GM19035 (cell line): ENCODE measurements at regions not wholly inside any gene's neighbourhood (a gene's known extent, or its start where the extent isn't known, plus 50 kb on each side); places are given as distances from the start of the nearest gene placed in this dataset.
"Not testable (repeated sequence)": the region's sequence is repeated elsewhere in the genome, so short reads cannot be mapped to it uniquely, and the experiment has no call there.

Experiments used
- ATAC-seq: cut with Tn5 transposase; IDR thresholded peaks from one replicate; pipeline ENCODE4 v1.9.1; 2021; ENCODE audit not compliant: unreplicated experiment

DNA sequence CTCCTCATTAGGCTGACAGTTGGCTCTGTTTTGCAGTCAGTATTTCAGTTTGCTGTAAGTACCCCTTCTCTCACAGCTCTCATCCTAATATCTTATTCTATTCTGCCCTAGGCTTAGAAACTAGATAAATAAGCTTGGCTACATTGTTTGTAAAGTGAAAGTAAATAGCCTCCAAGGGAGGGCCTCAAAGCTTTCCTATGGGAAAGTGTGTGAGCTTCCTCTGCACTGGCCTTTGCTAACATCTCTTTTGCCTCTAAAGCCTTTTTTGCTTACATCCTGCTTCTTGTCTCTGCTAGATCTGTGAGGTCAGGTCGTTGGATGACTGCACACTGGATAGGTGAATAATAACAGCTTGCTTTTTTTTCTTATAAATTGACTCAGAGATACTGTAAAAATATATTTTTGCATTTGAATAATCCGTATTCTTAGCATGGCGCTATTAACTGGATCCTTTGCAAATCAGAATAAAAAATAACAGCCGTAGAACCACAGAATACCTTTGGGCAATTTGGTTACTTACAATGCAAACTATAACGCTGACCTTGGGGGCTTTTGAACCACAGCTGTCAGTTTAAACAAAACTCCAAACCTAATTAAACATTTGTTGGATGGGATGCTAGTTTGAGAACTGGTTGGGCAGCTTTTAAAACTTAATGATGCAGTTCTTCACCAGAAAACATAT, 55.1 kb downstream of the TTC6 start:
- no peak for ATAC-seq

DNA sequence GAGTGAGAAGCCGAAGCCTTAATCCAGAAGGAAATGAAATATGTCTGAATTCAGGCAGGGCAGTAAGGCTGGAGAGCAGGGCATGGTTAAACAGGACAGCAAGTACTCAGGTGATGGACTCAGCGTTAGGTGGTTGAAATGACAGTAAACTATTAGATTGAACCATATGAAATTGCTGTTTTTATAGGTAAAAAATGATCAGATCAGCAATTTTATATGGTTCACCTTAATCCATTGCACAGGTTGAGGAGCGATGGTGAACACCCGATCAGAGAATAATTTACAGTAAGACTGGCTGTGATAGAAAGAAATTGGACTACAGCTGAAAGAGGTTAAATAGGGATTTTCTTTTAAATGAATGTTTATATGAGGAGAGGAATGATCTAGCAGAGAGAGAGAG, 56.6 kb downstream of the TTC6 start:
- ATAC-seq: no peak

DNA sequence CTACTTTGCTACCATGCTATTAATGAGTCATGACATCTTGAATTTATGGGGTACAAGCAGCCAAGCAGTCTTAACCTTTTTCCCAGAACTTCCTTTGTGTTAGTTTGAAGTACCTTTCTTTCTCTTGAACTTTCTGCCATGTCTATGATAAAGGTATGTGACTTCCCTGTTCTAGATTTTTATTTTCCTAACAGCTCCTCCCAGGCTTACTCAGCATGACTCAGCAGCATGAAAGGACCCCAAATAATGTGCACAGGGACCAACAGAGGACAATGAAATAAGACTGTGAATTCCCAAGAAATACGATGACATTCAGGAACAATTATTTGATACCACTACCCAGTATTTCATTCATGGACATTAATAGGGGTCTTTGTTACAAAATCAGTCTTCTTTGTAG, 60.0 kb downstream of the TTC6 start:
- no peak for ATAC-seq

DNA sequence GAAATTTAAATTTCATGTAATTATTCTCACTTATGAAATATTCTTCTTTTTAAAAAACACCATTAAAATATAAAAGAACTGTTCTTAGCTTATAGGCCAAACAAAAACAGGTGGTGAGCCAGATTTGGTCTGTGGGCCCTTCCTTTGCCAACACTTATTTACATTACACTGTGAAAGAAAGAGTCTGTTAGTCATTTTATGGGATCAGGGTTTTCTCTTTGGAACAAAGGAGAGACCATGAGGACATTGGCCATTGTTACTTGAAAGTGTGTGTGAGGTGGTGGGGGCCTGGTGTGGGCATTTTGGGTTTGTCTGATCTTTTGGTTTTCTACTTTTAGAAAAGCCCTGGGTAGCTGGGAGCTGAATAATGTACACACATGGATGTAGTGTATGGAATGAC, 62.7 kb downstream of the TTC6 start:
- ATAC-seq: no peak

DNA sequence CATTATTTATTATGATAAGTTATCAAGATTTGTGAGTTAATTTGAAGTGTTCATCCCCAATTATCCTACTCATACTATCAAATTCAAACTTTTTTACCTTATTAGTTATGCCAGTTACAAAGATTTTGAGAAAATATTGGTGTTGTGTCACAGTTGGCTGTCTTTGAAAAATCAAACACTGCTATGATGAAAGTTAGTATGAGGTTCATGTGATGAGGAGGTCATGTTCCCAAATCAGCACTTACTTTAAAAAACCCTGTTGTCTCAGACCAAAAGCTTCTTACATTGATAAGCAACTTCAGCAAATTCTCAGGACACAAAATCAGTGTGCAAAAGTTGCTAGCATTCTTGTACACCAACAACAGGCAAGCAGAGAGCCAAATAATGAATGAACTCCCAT, 68.1 kb downstream of the TTC6 start:
- no peak for ATAC-seq

DNA sequence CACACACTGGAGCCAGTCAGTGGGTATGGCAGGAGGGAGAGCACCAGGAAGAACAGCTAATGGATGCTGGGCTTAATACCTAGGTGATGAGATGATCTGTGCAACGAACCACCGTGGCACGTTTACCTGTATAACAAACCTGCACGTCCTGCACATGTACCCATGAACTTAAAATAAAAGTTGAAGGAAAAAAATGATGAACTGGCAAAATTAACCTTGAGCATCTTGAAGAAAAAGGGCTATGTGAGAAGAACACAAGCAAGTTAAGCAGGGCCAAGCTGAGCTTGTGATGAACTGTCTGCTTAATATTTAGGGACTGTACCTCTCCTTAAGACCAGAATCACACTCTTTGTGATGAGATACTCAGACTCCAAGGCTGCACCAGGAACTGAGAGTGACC, 70.0 kb downstream of the TTC6 start:
- no peak for ATAC-seq

DNA sequence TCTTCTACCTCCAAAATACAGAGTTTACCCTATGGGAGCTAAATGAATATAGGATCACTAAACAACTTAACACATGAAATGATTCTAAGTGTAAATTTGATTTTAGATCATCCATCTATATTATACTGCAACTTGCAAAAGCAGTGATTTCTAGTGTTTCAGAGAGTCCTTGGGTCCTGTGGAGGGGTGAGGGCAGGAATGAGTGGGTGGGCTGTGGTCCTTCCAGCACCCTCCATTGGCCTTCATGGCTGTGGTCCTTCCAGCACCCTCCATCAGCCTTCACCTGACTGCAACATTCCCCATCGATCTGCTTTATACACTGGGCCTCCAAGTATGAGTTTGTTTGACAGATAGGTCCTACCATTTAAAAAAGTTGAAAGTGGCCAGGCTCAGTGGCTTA, 70.5 kb downstream of the TTC6 start:
- no peak for ATAC-seq

DNA sequence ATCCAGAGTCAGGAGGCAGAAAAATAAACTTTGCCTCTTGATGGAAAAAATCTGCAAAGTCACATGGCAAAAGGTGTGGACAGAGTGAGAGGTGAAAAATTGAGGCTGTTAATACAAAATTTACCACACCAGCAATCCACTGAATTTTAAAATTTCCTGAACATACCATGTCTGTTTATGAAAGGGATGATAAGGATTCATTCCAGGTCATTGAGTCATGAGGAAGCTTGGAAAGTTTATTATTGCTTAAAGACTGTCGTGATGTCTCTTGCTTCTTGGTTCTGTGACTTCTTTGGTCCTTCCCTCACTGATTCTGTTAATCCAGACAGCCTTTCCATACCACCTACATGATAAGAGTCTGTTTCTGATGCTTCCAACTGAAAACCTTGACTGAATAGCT, 73.2 kb downstream of the TTC6 start:
- ATAC-seq: no peak

DNA sequence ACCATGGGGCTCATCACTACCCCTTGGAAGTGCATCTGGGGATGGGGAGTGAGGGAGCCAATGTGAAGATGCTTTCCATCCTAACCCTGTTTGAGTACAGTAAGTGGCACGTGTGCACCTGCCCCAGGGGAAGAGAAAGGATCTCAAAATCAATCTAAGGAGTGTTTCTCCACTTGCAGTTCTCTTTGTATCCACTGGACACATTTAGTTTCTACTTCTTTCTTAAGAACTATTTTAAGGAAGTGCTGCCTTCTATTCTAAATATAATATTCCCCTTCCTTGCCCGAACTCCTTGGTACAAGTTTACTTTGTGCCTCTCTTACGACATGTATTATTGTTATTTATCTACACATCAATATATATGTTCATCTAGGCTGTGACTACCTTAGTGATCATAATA, 73.8 kb downstream of the TTC6 start:
- ATAC-seq: no peak

DNA sequence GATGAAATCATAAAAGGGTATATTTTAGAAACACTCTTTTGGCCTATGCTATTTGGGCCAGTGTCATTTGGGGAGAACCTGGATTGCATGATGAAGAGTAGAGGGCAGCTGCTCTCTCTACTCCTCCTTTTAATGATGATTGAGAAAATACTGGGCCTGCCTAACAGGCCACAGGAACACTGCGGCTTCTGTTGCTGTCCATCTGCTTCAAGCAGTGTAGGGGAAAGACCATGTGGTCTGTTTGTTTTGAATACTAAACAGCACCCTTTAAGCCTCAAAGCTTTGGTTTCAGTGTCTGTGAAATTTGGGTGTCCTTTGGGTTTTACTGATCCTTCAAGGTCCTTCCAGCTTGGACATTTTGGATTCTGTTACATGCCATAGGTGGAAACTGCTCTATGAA, 78.0 kb downstream of the TTC6 start:
- ATAC-seq: no peak

DNA sequence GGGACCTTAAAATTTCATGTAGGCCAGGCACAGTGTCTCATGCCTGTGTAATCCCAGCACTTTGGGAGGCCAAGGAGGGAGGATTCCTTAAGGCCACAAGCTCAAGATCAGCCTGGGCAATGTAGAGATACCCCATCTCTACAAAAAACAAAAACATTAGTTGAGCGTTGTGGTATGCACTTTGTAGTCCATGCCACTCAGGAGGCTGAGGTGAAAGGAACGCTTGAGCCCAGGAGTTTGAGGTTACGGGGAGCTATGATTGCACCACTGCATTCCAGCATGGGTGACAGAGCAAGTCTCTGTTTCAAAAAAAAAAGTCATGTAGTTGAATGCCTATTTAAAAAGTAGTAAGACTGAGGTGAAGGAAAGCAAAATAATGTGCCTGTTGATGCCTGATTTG, 83.5 kb downstream of the TTC6 start:
- ATAC-seq: no peak

DNA sequence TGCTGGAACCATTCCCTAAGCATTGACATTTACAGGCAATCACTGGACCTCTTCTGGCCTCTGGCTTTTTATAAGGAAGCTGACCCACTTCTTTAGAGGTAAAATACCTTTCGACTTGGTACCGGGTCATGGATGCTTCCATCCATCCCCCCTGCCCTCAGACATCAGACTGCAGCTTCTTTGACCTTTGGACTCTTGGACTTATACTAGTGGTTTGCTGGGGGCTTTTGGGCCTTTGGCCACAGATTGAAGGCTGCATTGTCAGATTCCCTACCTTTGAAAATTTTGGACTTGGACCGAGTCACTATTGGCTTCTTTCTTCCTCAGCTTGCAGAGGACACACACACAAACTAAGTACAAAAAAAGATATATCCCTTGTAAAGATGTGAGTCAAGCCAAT, 86.1 kb downstream of the TTC6 start:
- no peak for ATAC-seq

DNA sequence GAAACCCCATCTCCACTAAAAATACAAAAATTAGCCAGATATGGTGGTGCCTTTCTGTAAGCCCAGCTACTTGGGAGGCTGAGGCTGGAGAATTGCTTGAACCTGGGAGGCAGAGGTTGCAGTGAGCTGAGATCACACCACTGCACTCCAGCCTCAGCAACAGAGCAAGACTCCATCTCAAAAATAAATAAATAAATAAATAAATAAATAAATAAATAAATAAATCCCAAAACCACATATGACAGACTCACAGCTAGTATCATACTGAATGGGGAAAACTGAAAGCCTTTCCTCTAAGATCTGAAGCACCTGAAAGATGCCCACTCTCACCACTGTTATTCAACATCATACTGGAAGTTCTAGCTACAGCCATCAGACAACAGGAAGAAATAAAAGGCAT, 97.3 kb downstream of the TTC6 start:
- ATAC-seq: not testable (repeated sequence)

DNA sequence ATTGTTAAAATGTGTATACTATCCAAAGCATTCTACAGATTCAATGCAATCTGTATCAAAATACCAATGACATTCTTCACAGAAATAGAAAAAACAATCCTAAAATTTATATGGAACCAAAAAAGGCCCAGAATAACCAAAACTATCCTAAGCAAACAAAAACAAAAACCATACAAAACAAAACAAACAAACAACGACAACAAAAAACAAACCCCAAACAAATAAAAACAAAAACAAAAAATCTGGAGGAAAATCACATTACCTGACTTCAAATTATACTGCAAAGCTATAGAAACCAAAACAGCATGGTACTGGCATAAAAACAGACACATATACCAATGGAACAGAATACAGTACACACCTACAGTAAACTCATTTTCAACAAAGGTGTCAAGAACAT, 98.0 kb downstream of the TTC6 start:
- ATAC-seq: not testable (repeated sequence)

DNA sequence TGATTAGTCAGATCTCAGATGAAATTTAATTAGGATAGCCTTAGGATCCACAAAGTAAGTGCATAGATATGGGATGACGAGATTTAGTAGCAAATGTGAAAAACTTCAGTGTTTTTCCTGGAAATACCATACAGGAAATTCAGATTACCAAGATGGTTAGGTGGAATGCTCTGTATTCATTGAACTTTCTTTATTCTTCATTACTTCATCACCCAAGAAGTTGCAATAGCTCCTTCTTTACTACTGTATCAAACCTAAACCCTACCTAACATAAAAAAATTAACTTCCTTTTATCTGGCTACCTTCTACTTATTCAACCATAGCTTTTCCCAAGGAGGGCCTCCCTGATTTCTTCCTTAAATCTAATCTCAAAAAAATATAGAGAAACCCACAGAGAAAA, 100.4 kb downstream of the TTC6 start:
- ATAC-seq: no peak

DNA sequence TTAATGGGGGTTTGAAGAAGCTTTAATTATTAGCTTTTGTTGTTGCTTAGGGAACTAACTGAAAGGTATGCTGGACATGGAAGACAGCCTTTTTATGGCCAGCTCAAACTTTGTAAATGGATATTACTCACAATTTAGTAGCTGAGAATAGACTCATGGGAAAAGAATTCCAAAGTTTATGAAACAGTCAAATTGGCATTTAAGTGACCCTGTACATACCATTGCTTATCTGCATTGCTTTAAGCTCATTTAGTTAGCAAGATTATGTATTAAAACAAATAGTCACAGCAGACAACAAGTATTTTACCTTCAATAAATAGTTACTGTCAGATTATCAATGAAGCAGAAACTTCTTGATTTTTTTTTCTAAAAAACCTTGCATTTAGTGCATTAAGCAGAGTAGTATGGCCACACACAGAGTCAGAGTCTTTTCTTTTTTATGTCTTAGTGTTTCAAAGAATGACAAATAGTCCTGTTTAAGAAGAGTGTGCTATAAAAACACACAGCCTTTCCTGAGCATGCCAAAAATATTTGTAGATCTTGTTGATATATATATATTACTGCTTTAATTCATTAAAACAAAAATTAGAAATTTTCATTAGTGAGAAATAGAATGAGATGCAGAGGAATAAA, 102.2 kb downstream of the TTC6 start:
- ATAC-seq: no peak

DNA sequence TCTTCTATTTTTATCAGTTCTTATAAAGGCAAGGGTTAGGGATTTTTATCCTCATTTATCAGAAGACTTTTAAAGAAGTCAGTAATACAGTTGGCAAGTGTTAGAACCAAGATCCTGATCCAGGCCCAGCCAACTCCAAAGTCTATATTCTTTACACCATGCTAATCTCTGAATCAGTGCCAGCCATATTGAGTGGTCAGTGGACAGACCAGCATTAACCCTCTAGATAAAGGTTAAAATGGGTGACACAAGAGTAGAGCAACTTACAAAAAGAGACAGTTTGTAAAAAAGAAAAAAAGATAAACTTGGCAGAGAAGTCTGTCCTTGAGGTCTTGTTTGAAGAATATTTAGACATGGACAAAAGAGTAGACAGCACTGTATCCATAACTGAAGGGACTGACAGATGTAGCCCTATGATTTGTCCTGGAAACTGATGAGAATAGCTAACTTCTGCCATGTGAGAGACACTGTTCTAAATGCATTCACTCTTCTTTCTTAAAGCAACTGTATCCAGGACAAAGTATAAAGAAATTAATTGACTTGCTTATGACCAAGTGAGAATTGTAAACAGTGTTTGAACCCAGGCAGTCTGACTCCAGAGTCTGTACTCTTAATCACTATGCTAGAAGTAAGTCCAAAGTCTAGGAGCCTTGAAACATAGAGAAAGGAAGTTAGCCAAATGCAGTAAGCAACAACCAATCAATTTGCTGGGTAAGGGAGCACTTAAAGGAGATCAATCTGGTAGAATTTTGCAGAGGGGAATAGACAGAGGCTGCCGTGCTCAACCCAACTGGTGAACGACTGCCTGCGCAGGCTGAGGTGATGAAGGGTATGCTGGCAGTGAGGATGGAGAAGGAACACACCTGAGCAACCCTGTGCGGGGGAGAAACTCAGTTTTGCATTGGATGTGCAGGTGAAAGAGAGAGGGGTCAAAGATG, 103.7 kb downstream of the TTC6 start:
- ATAC-seq: no peak

DNA sequence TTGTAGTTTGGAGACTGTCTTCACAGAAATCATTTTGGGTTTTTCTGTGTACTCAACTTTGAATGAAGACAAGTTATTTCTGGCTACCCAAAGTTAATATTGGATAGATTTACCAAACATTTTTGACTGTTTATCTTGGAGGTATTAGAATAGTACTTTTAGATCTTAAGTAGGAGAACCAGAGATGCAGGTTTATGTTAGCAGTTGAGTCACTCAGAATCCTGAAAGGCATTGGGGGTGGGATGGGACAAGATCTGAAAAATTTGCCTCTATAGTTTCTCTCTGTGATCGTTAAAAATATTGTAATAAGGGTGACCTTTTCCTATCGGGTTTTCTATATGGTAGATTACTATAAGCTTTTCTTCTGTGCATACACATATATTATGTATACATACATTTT, 112.3 kb downstream of the TTC6 start:
- no peak for ATAC-seq

DNA sequence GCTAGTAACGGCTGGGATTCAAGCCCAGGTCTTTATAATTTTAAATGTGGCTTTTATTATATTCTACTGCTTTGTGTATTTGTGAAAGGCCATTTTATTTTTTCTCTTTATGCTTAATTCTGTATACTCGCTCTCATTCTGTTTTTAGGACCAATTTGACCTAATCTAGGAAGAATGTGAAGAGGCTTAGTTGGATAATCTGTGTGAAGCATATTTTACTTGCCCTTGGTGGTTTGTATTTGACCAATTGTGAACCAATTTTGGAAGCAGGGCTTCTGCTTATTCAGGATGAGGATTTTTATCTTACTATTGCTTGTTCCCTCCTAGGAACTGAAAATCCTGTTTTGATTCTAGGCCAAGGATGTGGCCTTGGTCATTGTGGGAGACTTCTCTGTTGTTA, 113.1 kb downstream of the TTC6 start:
- ATAC-seq: no peak

DNA sequence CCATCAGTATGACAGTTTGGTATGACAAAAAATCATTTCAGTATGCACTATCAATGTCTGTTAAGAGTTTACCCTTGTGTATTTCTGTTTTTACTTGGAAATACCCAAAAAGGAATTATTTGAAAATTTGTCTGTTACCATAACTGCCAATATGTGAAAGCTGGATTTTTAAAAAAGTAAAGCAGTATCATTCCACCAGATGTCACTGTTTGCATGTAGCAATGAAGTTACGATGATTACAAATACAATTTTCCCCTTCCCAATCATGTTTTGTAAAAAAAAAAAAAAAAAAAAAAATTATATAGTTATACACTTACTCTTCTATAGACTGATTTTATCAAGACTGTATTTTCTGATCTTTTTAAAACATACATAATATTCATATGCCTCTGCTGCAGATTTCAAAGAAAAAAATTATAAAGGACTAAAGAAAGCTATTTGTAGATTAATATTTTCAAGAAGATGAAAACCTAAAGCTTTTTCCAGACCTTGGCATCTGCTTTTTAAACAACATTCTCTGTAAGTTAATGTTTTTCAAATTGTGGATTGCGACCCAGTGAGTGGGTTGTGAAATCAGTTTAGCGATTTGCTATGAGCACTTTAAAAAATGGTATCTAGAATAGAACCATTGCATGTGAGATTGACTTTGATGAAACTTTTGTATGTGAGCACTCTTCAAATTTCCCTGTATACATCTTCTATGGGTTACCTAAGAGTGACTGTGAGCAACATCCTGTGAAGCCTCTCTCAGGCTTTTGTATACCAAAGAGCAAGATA, 114.2 kb downstream of the TTC6 start:
- no peak for ATAC-seq

DNA sequence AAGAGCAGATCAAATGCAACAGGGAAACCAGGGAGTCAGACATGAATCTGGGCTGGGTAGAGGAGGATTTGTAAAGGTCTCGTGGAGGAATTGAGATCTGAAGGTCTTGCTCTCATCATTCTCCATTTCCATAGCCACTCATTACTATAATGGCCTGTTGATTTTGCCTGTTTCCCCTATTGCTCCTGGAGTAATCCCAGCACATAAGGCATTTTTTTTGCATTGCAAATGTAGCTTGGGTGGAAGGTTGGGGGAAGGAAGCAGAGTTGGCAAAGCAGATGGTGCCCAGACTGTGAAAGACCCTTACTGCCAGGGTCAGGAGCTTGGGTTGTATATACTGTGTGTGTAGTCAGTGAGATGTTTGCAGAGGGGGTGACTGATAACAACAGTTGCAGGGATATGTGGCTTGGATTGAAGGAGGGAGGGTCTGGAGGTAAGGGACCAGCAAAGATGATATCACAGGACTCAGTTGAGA, 116.0 kb downstream of the TTC6 start:
- no peak for ATAC-seq
